ENCODE measurements at regions not wholly inside any gene's neighbourhood (a gene's known extent, or its start where the extent isn't known, plus 50 kb on each side); places are given as distances from the start of the nearest gene placed in this dataset.

GRCh38 chr21:16028142-16028541, 298.4 kb downstream of the USP25 start:
- no peak for TF ChIP-seq CTCF (IDR thresholded peaks at IDR 0.05)
- TF ChIP-seq POLR2A (IDR thresholded peaks at IDR 0.05): no peak
